H1 (cell line): ENCODE measurements at regions not wholly inside any gene's neighbourhood (a gene's known extent, or its start where the extent isn't known, plus 50 kb on each side); places are given as distances from the start of the nearest gene placed in this dataset.

Source experiments
- CTCF ChIA-PET: fragments of 300-600 bp; sonication (Branson Sonifier 250); formaldehyde crosslinking; loops from one replicate; lab custom pipeline; 2021; ENCODE audit not compliant: partially characterized antibody; lab: Charles Lee
- POLR2A ChIA-PET: fragments of 300-600 bp; sonication (Branson Sonifier 250); formaldehyde crosslinking; loops from one replicate; lab custom pipeline; 2021; ENCODE audit warnings: inconsistent platforms; ENCODE audit not compliant: partially characterized antibody; lab: Charles Lee
- DNase-seq, 2 experiments: peaks; one replicate each; pipeline versions ENCODE4 v3.0.0 to v3.0.0-alpha.2; 2010 to 2022; ENCODE audit warnings: low spot score in 2 of 2, low read depth in 1 of 2, mixed read lengths in 1 of 2
- FAIRE-seq: peaks from 2 replicates; lab custom pipeline; 2011; peaks lifted over from hg19 to GRCh38; lab: Jason Lieb, UNC
- H2AFZ ChIP-seq: 2 replicates; pipeline ENCODE4 v1.8.1; 2012; ENCODE audit warnings: low read length, inconsistent platforms
- H2AK5ac ChIP-seq: 2 replicates; pipeline ENCODE4 v1.6.1; 2013; ENCODE audit warnings: low read depth, low read length
- H2BK120ac ChIP-seq: replicated peaks from 2 replicates; pipeline ENCODE3; 2013; ENCODE audit warnings: low read depth, low read length, inconsistent platforms
- H2BK12ac ChIP-seq: 2 replicates; pipeline ENCODE4 v1.6.1; 2013; ENCODE audit warnings: low read depth, low read length
- H2BK15ac ChIP-seq: 2 replicates; pipeline ENCODE4 v1.6.1; 2013; ENCODE audit warnings: low read length
- H2BK20ac ChIP-seq: 2 replicates; pipeline ENCODE4 v1.6.1; 2013; ENCODE audit warnings: low read length
- H2BK5ac ChIP-seq: 2 replicates; pipeline ENCODE4 v1.6.1; 2013; ENCODE audit warnings: low read depth, low read length
- H3K14ac ChIP-seq: 2 replicates; pipeline ENCODE4 v1.6.1; 2013; ENCODE audit warnings: inconsistent platforms; ENCODE audit not compliant: insufficient read length
- H3K18ac ChIP-seq: 2 replicates; pipeline ENCODE4 v1.6.1; 2013; ENCODE audit warnings: low read length; ENCODE audit errors: extremely low read depth
- H3K23ac ChIP-seq: 2 replicates; pipeline ENCODE4 v1.6.1; 2013; ENCODE audit warnings: inconsistent platforms; ENCODE audit not compliant: insufficient read length
- H3K23me2 ChIP-seq: 2 replicates; pipeline ENCODE4 v1.6.1; 2013; ENCODE audit warnings: low read depth, low read length
- H3K27ac ChIP-seq: 2 replicates; pipeline ENCODE4 v1.6.1; 2011; ENCODE audit warnings: low read depth, low read length, inconsistent platforms
- H3K27me3 ChIP-seq, 4 experiments: replicated peaks in 1 of 4; 1 replicate in 1 of 4; 2 replicates in 3 of 4; pipeline versions ENCODE4 v1.6.1 to v1.8.1; 2011 to 2013; ENCODE audit warnings: low read length in 3 of 4, mild to moderate bottlenecking in 3 of 4, inconsistent platforms in 2 of 4, mixed read lengths in 2 of 4, moderate library complexity in 1 of 4; ENCODE audit not compliant: control insufficient read depth in 3 of 4, insufficient read depth in 3 of 4; ENCODE audit errors: extremely low read depth in 1 of 4
- H3K36me3 ChIP-seq, 4 experiments: 2 replicates each; pipeline versions ENCODE4 v1.6.1 to v1.8.1; 2011 to 2013; ENCODE audit warnings: mild to moderate bottlenecking in 4 of 4, low read length in 3 of 4, moderate library complexity in 2 of 4, control low read depth in 1 of 4, inconsistent platforms in 1 of 4; ENCODE audit not compliant: insufficient read depth in 4 of 4, control insufficient read depth in 2 of 4
- H3K4ac ChIP-seq: replicated peaks from 2 replicates; pipeline ENCODE3; 2013; ENCODE audit warnings: low read length, low read depth, mixed read lengths, inconsistent platforms; ENCODE audit not compliant: insufficient read length
- H3K4me1 ChIP-seq, 4 experiments: replicated peaks in 1 of 4; 1 replicate in 1 of 4; 2 replicates in 3 of 4; pipeline versions ENCODE4 v1.6.1 to v1.8.1; 2011 to 2013; ENCODE audit warnings: low read length in 3 of 4, inconsistent platforms in 2 of 4, mixed read lengths in 1 of 4; ENCODE audit not compliant: insufficient read depth in 4 of 4, control insufficient read depth in 3 of 4
- H3K4me2 ChIP-seq, 2 experiments: 2 replicates each; pipeline versions ENCODE4 v1.6.1 to v1.8.1; 2011 to 2013; ENCODE audit warnings: low read depth in 2 of 2, low read length in 2 of 2, control low read depth in 1 of 2, inconsistent platforms in 1 of 2, mild to moderate bottlenecking in 1 of 2; ENCODE audit not compliant: insufficient read depth in 1 of 2
- H3K4me3 ChIP-seq, 4 experiments: fragments of 200-600, 300-600 bp in 1 of 4; sonication (generic), shearing (Covaris generic), sonication (Bioruptor Twin) in 1 of 4; 2 replicates each; pipeline versions ENCODE4 v1.5.1 to v1.8.1; 2011 to 2016; ENCODE audit warnings: low read length in 4 of 4, low read depth in 3 of 4, control low read depth in 2 of 4, inconsistent platforms in 2 of 4, mild to moderate bottlenecking in 2 of 4, mixed read lengths in 1 of 4, moderate library complexity in 1 of 4; ENCODE audit not compliant: insufficient read depth in 2 of 4; ENCODE audit errors: extremely low read depth in 1 of 4
- H3K56ac ChIP-seq: replicated peaks from 2 replicates; pipeline ENCODE3; 2013; ENCODE audit warnings: low read depth, mild to moderate bottlenecking, mixed read lengths, low read length, inconsistent platforms; ENCODE audit not compliant: insufficient read length
- H3K79me1 ChIP-seq: 2 replicates; pipeline ENCODE4 v1.6.1; 2013; ENCODE audit warnings: low read depth, low read length, control low read depth
- H3K79me2 ChIP-seq, 2 experiments: 2 replicates each; pipeline versions ENCODE4 v1.6.1 to v1.8.1; 2012 to 2013; ENCODE audit warnings: low read length in 2 of 2, mild to moderate bottlenecking in 2 of 2, inconsistent platforms in 1 of 2; ENCODE audit not compliant: insufficient read depth in 2 of 2, control insufficient read depth in 1 of 2
- H3K9ac ChIP-seq, 4 experiments: replicated peaks in 1 of 4; 1 replicate in 1 of 4; 2 replicates in 3 of 4; pipeline versions ENCODE4 v1.6.1 to v1.8.1; 2011 to 2013; ENCODE audit warnings: low read depth in 3 of 4, low read length in 3 of 4, control low read depth in 2 of 4, mild to moderate bottlenecking in 2 of 4, moderate library complexity in 2 of 4, inconsistent platforms in 1 of 4; ENCODE audit errors: extremely low read depth in 1 of 4
- H3K9me3 ChIP-seq, 2 experiments: 2 replicates each; pipeline versions ENCODE4 v1.6.1 to v1.8.1; 2012 to 2013; ENCODE audit warnings: mild to moderate bottlenecking in 2 of 2, moderate library complexity in 2 of 2, control low read depth in 1 of 2, inconsistent platforms in 1 of 2, low read depth in 1 of 2, low read length in 1 of 2, mixed read lengths in 1 of 2; ENCODE audit not compliant: insufficient read depth in 2 of 2
- H4K20me1 ChIP-seq, 2 experiments: replicated peaks in 1 of 2; 2 replicates each; pipeline versions ENCODE3 to v1.8.1; 2011 to 2013; ENCODE audit warnings: inconsistent platforms in 2 of 2, low read length in 2 of 2, mild to moderate bottlenecking in 1 of 2; ENCODE audit not compliant: insufficient read depth in 2 of 2, control insufficient read depth in 1 of 2
- H4K5ac ChIP-seq: 2 replicates; pipeline ENCODE4 v1.6.1; 2013; ENCODE audit warnings: low read length, low read depth, mixed read lengths, inconsistent platforms; ENCODE audit not compliant: insufficient read length
- H4K8ac ChIP-seq: 2 replicates; pipeline ENCODE4 v1.8.0; 2013; ENCODE audit warnings: mild to moderate bottlenecking, moderate library complexity, low read length, inconsistent platforms; ENCODE audit not compliant: insufficient read depth; ENCODE audit errors: extremely low read depth
- H4K91ac ChIP-seq: replicated peaks from 2 replicates; pipeline ENCODE3; 2013; ENCODE audit warnings: low read length, mixed read lengths, inconsistent platforms; ENCODE audit not compliant: insufficient read length
- ATF2 ChIP-seq: IDR thresholded peaks from 2 replicates; pipeline ENCODE4 v1.6.1; 2012; ENCODE audit warnings: low read length, inconsistent platforms
- ATF3 ChIP-seq: IDR thresholded peaks from 2 replicates; pipeline ENCODE4 v1.6.1; 2011; ENCODE audit warnings: low read depth, mild to moderate bottlenecking, low read length; ENCODE audit not compliant: insufficient read depth
- CBX5 ChIP-seq: fragments of 300-800, 300-1000 bp; sonication (generic); IDR thresholded peaks from 2 replicates; pipeline ENCODE4 v1.7.1; 2016; ENCODE audit warnings: antibody characterized with exemption, low read length, low read depth
- CBX8 ChIP-seq: fragments of 300-800, 300-1000 bp; sonication (generic); IDR thresholded peaks from 2 replicates; pipeline ENCODE4 v1.7.1; 2016; ENCODE audit warnings: low read depth, low read length, borderline replicate concordance
- GTF2F1 ChIP-seq: IDR thresholded peaks from 2 replicates; pipeline ENCODE4 v1.6.1; 2012; ENCODE audit warnings: low read depth, low read length, improper control_type of control experiment, borderline replicate concordance
- KDM1A ChIP-seq: fragments of 200-600, 300-600 bp; sonication (generic); IDR thresholded peaks from 2 replicates; pipeline ENCODE4 v1.7.1; 2016; ENCODE audit warnings: mild to moderate bottlenecking, low read length, borderline replicate concordance
- NRF1 ChIP-seq: IDR thresholded peaks from 2 replicates; pipeline ENCODE4 v1.6.1; 2011; ENCODE audit warnings: mild to moderate bottlenecking, low read depth, low read length, improper control_type of control experiment
- RBBP5 ChIP-seq: IDR thresholded peaks from 2 replicates; pipeline ENCODE4 v1.7.1; 2012; ENCODE audit warnings: low read depth, mild to moderate bottlenecking, inconsistent platforms, low read length, moderate library complexity, borderline replicate concordance
- SIX5 ChIP-seq: IDR thresholded peaks from 2 replicates; pipeline ENCODE4 v1.6.1; 2011; ENCODE audit warnings: mild to moderate bottlenecking, low read depth, low read length
- SP1 ChIP-seq: IDR thresholded peaks from 2 replicates; pipeline ENCODE4 v1.6.1; 2011; ENCODE audit warnings: low read depth, low read length
- SP2 ChIP-seq: IDR thresholded peaks from 2 replicates; pipeline ENCODE4 v1.6.1; 2012; ENCODE audit warnings: mild to moderate bottlenecking, low read length, inconsistent platforms
- TBP ChIP-seq: IDR thresholded peaks from 2 replicates; pipeline ENCODE4 v1.6.1; 2011; ENCODE audit warnings: low read depth, low read length, improper control_type of control experiment
- TCF12 ChIP-seq: IDR thresholded peaks from 2 replicates; pipeline ENCODE4 v1.6.1; 2011; ENCODE audit warnings: low read depth, mild to moderate bottlenecking, low read length
- WGBS, 2 experiments: shearing (Covaris generic) in 1 of 2; methylation state at CpG; one replicate each; pipeline versions ENCODE4 v1.1.6 to v1.1.7; 2013 to 2015; ENCODE audit warnings: low lambda C conversion rate in 2 of 2, mixed read lengths in 2 of 2, inconsistent platforms in 1 of 2, low coverage in 1 of 2, missing lambda C conversion rate in 1 of 2; ENCODE audit not compliant: insufficient replicate concordance in 2 of 2, insufficient coverage in 1 of 2, insufficient read length in 1 of 2; ENCODE audit errors: extremely low coverage in 1 of 2, missing lambda C conversion rate in 1 of 2; 5-methylcytosine and 5-hydroxymethylcytosine counted together

GRCh38 chr14:37869633-37870032 lies 274.2 kb downstream of the TTC6 start:
- no peak overlapping the region for H2BK15ac ChIP-seq
- H2AK5ac ChIP-seq: no peak overlapping the region
- H3K9ac ChIP-seq: no peak overlapping the region
- no peaks in the 10 kb centered on the region for H3K79me1 ChIP-seq
- 51% methylated on average over 2 of the region's 2 CpGs; no CpG with 5 or more reads in 1 of the 2 experiments for WGBS, 2 experiments
- H3K9me3 ChIP-seq: no peaks in the 10 kb centered on the region
- no peak overlapping the region for H3K14ac ChIP-seq
- no peak overlapping the region for H3K4ac ChIP-seq
- H2BK20ac ChIP-seq: no peak overlapping the region
- no peak overlapping the region for H2BK120ac ChIP-seq
- H4K8ac ChIP-seq: no peak overlapping the region
- H3K79me2 ChIP-seq: no peaks in the 10 kb centered on the region
- no peak overlapping the region for H3K4me3 ChIP-seq
- peaks cover 0 to 7% (median 2%) of the 10 kb centered on the region in 4 experiments; a peak in 5 of 7 replicates for H3K4me1 ChIP-seq
- no peak overlapping the region for H2AFZ ChIP-seq
- no peaks in the 10 kb centered on the region for H3K27me3 ChIP-seq
- ChIA-PET POLR2A (interaction anchor here (0.6 kb wide), 2 partner anchors 28 to 1152 kb away, joined by 3 read pairs; no protein-coding TSS in a partner anchor), CTCF (interaction anchor here (0.7 to 1.8 kb wide), 2 partner anchors 160 to 989 kb away, joined by 4 to 12 read pairs; no protein-coding TSS in a partner anchor)
- H3K27ac ChIP-seq: no peak overlapping the region
- H3K18ac ChIP-seq: no peak overlapping the region
- no peak for FAIRE-seq
- no peaks in the 10 kb centered on the region for H3K36me3 ChIP-seq
- H3K23ac ChIP-seq: no peak overlapping the region
- no peak overlapping the region for H3K56ac ChIP-seq
- no peak overlapping the region for H2BK12ac ChIP-seq
- no peak overlapping the region for H4K5ac ChIP-seq
- no peaks in the 10 kb centered on the region for H3K23me2 ChIP-seq
- no peak overlapping the region for H3K4me2 ChIP-seq
- no peak overlapping the region for H4K91ac ChIP-seq
- H2BK5ac ChIP-seq: no peak overlapping the region
- DNase-seq: no peak
- H4K20me1 ChIP-seq: no peaks in the 10 kb centered on the region
- no peak for TF ChIP-seq GTF2F1
- no peak for TF ChIP-seq CBX5
- TF ChIP-seq TBP: no peak
- TF ChIP-seq SIX5: no peak
- TF ChIP-seq ATF3: no peak
- no peak for TF ChIP-seq RBBP5
- no peak for TF ChIP-seq ATF2
- no peak for TF ChIP-seq NRF1
- no peak for TF ChIP-seq SP2
- TF ChIP-seq KDM1A: no peak
- TF ChIP-seq SP1: no peak
- TF ChIP-seq TCF12: no peak
- TF ChIP-seq CBX8: no peak
